Transverse colon (tissue), 4 donors: ENCODE measurements at regions not wholly inside any gene's neighbourhood (a gene's known extent, or its start where the extent isn't known, plus 50 kb on each side); places are given as distances from the start of the nearest gene placed in this dataset.

Experiments used
- DNase-seq: peaks from one replicate; pipeline ENCODE4 v3.0.0-alpha.2; 2019
- H3K27ac ChIP-seq, 4 donors: fragments of 200-600 bp; sonication (generic); 2 replicates each; pipeline ENCODE4 v1.5.1; 2016 to 2018; ENCODE audit warnings: inconsistent platforms in 4 of 4
- H3K27me3 ChIP-seq: fragments of 200-600 bp; sonication (generic); 2 replicates; pipeline ENCODE4 v1.5.1; 2017; ENCODE audit warnings: inconsistent platforms
- H3K36me3 ChIP-seq, 4 donors: fragments of 200-600 bp; sonication (generic); 2 replicates each; pipeline ENCODE4 v1.5.1; 2017 to 2019; ENCODE audit warnings: inconsistent platforms in 4 of 4
- H3K4me1 ChIP-seq, 4 donors: fragments of 200-600 bp; sonication (generic); 2 replicates each; pipeline ENCODE4 v1.5.1; 2017 to 2020; ENCODE audit warnings: inconsistent platforms in 4 of 4
- H3K4me3 ChIP-seq, 4 donors: fragments of 200-600 bp; sonication (generic); 1 replicate in 1 of 4; 2 replicates in 3 of 4; pipeline versions ENCODE4 v1.5.1 to v1.6.1; 2017 to 2019; ENCODE audit warnings: inconsistent platforms in 4 of 4
- H3K9me3 ChIP-seq, 2 donors: fragments of 200-600 bp; sonication (generic); 2 replicates each; pipeline ENCODE4 v1.5.1; 2017 to 2019; ENCODE audit warnings: inconsistent platforms in 2 of 2
- EP300 ChIP-seq: sonication (generic); formaldehyde crosslinking; IDR thresholded peaks from one replicate; pipeline ENCODE4 v1.6.1; 2017; ENCODE audit warnings: antibody characterized with exemption, low read depth
- POLR2A ChIP-seq: fragments of 450-650 bp; IDR thresholded peaks from one replicate; pipeline ENCODE4 v1.6.1; 2016; ENCODE audit warnings: antibody characterized with exemption, mild to moderate bottlenecking, moderate library complexity
- POLR2AphosphoS5 ChIP-seq, 3 donors: sonication (generic); formaldehyde crosslinking; IDR thresholded peaks; one replicate each; pipeline ENCODE4 v1.6.1; 2016; ENCODE audit warnings: antibody characterized with exemption in 3 of 3
- WGBS, 2 donors: methylation state at CpG; one replicate each; pipeline ENCODE4 v1.1.5; 2018; ENCODE audit warnings: low coverage in 1 of 2; 5-methylcytosine and 5-hydroxymethylcytosine counted together
- in situ Hi-C, 4 donors: fragments of 200-750 bp; cut with MboI; loops; one replicate each; pipeline versions ENCODE4 v1.15.0 to v1.15.1; 2017; ENCODE audit warnings: low sequenced_read_pairs in 3 of 4, low pct_ligation_motif_present in 1 of 4, low pct_unique_long_range_greater_than_20kb in 1 of 4
- intact Hi-C: fragments of 100-400 bp; cut with DNase I; formaldehyde crosslinking; loops from one replicate; pipeline ENCODE4 v1.15.1; 2023; ENCODE audit warnings: low total_unique reads
- TF ChIP-seq, protein P1 (sequence below), 5 experiments: fragments of 200-600 bp in 3 of 5; fragments of 450-650 bp in 2 of 5; sonication (generic) in 3 of 5; IDR thresholded peaks; 1 replicate in 2 of 5; 2 replicates in 3 of 5; pipeline ENCODE4 v1.5.1; 2016 to 2017; ENCODE audit warnings: antibody characterized with exemption in 5 of 5, inconsistent platforms in 3 of 5, mild to moderate bottlenecking in 2 of 5, moderate library complexity in 1 of 5

DNA sequence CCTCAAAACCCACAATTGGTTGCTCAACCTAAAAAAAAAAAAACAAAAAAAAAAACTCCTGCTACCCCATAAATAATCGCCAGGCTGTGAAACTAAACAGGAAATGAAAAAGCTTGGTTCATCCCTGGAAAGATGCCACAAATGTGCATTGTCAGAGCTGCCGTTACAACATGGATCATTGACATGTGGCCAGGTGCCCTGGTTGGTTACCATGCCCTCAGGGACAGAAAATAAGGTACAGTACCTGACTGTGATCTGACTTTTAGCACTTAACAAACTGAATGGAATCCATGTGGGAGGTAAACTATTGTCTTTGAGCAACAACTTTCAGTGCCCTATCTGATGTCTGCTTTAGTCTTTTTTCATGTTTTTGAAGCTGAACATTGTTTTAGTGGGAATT lies 118.0 kb upstream of the RPL34 start:
- DNase-seq: no peak
- Histone ChIP-seq H3K9me3 (no peaks in the 10 kb centered on the region), H3K27me3 (no peaks in the 10 kb centered on the region), H3K36me3 (no peaks in the 10 kb centered on the region), H3K4me1 (no peaks in the 10 kb centered on the region), H3K27ac (no peak overlapping the region), H3K4me3 (no peak overlapping the region)
- intact Hi-C loops (no loop called here), in situ Hi-C loops (no loop called here)
- WGBS, 2 donors: 52 to 54% methylated on average over 2 of the region's 2 CpGs
- TF ChIP-seq POLR2AphosphoS5 (IDR thresholded peaks at IDR 0.05): no peak
- TF ChIP-seq POLR2A: no peak
- TF ChIP-seq, protein P1, sequence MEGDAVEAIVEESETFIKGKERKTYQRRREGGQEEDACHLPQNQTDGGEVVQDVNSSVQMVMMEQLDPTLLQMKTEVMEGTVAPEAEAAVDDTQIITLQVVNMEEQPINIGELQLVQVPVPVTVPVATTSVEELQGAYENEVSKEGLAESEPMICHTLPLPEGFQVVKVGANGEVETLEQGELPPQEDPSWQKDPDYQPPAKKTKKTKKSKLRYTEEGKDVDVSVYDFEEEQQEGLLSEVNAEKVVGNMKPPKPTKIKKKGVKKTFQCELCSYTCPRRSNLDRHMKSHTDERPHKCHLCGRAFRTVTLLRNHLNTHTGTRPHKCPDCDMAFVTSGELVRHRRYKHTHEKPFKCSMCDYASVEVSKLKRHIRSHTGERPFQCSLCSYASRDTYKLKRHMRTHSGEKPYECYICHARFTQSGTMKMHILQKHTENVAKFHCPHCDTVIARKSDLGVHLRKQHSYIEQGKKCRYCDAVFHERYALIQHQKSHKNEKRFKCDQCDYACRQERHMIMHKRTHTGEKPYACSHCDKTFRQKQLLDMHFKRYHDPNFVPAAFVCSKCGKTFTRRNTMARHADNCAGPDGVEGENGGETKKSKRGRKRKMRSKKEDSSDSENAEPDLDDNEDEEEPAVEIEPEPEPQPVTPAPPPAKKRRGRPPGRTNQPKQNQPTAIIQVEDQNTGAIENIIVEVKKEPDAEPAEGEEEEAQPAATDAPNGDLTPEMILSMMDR (IDR thresholded peaks at IDR 0.05): no peak
- no peak for TF ChIP-seq EP300

DNA sequence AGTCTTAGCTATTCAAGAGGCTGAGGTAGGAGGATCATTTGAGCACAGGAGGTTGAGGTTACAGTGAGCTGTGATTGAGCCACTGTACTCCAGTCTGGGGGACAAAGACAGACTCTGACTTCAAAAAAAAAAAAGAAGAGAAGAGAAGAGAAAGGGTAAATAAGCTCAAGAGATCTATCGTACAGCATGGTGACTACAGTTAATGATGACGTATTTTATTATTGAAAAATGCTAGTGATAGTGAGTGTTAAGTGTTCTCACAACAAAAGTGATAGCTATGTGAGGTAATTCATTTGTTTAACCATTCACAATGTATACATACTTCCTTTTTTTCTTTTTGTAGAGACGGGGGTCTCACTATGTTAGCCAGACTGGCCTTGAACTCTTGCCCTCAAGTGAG lies 121.5 kb upstream of the RPL34 start:
- in situ Hi-C loops: no loop called here
- TF ChIP-seq POLR2A (no peak), POLR2AphosphoS5 (IDR thresholded peaks at IDR 0.05) (no peak), EP300 (no peak)
- TF ChIP-seq, protein P1 (IDR thresholded peaks at IDR 0.05): no peak
- no peak overlapping the region for H3K27ac ChIP-seq
- H3K9me3 ChIP-seq: peaks cover 3 to 4% of the 10 kb centered on the region in 2 donors
- intact Hi-C loops: no loop called here
- no peak for DNase-seq
- no peak overlapping the region for H3K4me3 ChIP-seq
- H3K4me1 ChIP-seq: no peaks in the 10 kb centered on the region
- WGBS, 2 donors: 58 to 72% methylated on average over 3 of the region's 3 CpGs
- no peaks in the 10 kb centered on the region for H3K27me3 ChIP-seq
- no peaks in the 10 kb centered on the region for H3K36me3 ChIP-seq

- H3K36me3 ChIP-seq: no peaks in the 10 kb centered on the region
- intact Hi-C loops: no loop called here
- in situ Hi-C loops: no loop called here
- DNase-seq: no peak
- H3K27me3 ChIP-seq: no peaks in the 10 kb centered on the region
- no peak overlapping the region for H3K27ac ChIP-seq
- TF ChIP-seq POLR2A (no peak), EP300 (no peak), POLR2AphosphoS5 (IDR thresholded peaks at IDR 0.05) (no peak)
- no peaks in the 10 kb centered on the region for H3K4me1 ChIP-seq
- peaks cover 7 to 14% of the 10 kb centered on the region in 2 donors for H3K9me3 ChIP-seq
- no peak overlapping the region for H3K4me3 ChIP-seq
Measured at GRCh38 chr4:108493596-108493931, 126.8 kb upstream of the RPL34 start.

DNA sequence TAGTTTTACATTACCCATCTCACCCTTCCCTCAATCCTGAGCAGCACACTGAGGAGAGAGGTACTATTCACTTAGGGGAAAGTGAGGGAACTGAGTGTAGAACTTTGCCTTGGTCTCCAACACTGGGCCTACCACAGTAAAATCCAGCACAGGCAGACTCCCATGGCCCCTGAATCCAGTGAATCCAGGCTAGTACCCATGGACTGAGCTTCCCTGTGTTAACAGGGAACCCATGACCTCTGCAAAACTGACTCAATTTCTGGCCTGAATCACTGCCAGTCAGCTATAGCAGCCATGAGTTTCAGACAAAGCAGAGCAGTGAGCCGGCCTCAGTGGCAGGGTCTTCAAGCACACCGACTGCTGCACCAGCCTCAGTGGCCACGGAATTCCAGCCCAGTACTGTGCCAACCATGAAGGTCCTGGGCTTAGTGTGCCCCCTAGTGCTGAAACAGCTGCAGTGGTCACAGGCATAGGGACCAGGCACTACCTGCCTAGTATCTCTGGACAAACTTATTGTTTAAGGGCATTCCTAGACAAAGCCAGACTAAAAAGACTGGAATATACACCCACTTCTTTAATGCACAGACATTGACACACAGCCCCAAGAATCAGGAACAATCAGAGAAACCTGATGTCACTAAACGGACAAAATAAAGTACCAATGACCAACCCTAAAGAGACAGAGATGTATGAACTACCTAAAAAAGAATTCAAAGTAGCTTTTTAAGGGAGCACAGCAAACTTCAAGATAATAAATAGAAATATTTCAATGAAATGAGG lies 127.4 kb upstream of the RPL34 start:
- Histone ChIP-seq H3K27ac (no peak overlapping the region), H3K9me3 (peaks cover 7 to 14% of the 10 kb centered on the region in 2 donors), H3K27me3 (no peaks in the 10 kb centered on the region), H3K4me1 (no peaks in the 10 kb centered on the region), H3K4me3 (no peak overlapping the region), H3K36me3 (no peaks in the 10 kb centered on the region)
- TF ChIP-seq EP300: no peak
- TF ChIP-seq, protein P1 (IDR thresholded peaks at IDR 0.05): peak in 4 of 5 experiments; percentile 34 to 49 (median 39)
- intact Hi-C loops: no loop called here
- in situ Hi-C loops: no loop called here
- peak; percentile 30 for DNase-seq
- 68 to 100% methylated on average over 1 to 4 of the region's 4 CpGs for WGBS, 2 donors

GRCh38 chr4:108488865-108489264 lies 131.5 kb upstream of the RPL34 start:
- H3K36me3 ChIP-seq: no peaks in the 10 kb centered on the region
- DNase-seq: no peak
- TF ChIP-seq EP300: no peak
- no peak for TF ChIP-seq POLR2A
- TF ChIP-seq, protein P1 (IDR thresholded peaks at IDR 0.05): no peak
- TF ChIP-seq POLR2AphosphoS5 (IDR thresholded peaks at IDR 0.05): no peak
- WGBS, 2 donors: 53% methylated on average over 1 of the region's 1 CpG; no CpG with 5 or more reads in 1 of the 2 donors
- no peak overlapping the region for H3K4me3 ChIP-seq
- peaks cover 3 to 10% of the 10 kb centered on the region in 2 donors for H3K9me3 ChIP-seq
- H3K4me1 ChIP-seq: no peaks in the 10 kb centered on the region
- H3K27me3 ChIP-seq: no peaks in the 10 kb centered on the region
- no peak overlapping the region for H3K27ac ChIP-seq
- in situ Hi-C loops (no loop called here), intact Hi-C loops (no loop called here)
